NCI-H226 (cell line): ENCODE measurements at regions not wholly inside any gene's neighbourhood (a gene's known extent, or its start where the extent isn't known, plus 50 kb on each side); places are given as distances from the start of the nearest gene placed in this dataset.
"Not testable (repeated sequence)": the region's sequence is repeated elsewhere in the genome, so short reads cannot be mapped to it uniquely, and the experiment has no call there.

Experiments
- DNase-seq: peaks from one replicate; pipeline ENCODE4 v3.0.0-alpha.2; 2015

GRCh38 chr4:31202054-31202453 lies 481.9 kb downstream of the PCDH7 start:
- DNase-seq: not testable (repeated sequence)

- DNase-seq: no peak
Measured at GRCh38 chr4:31204874-31205273, 484.7 kb downstream of the PCDH7 start.

- DNase-seq: no peak
Measured at GRCh38 chr4:31220921-31221320, 500.8 kb downstream of the PCDH7 start.

- no peak for DNase-seq
Measured at GRCh38 chr4:31228068-31228467, 507.9 kb downstream of the PCDH7 start.

- no peak for DNase-seq
Measured at GRCh38 chr4:31230594-31230993, 510.4 kb downstream of the PCDH7 start.

GRCh38 chr4:31234494-31234893 lies 514.3 kb downstream of the PCDH7 start:
- peak; percentile 3 for DNase-seq

GRCh38 chr4:31234901-31235300 lies 514.7 kb downstream of the PCDH7 start:
- no peak for DNase-seq

GRCh38 chr4:31236020-31236638 lies 516.0 kb downstream of the PCDH7 start:
- DNase-seq: no peak

GRCh38 chr4:31236639-31237173 lies 516.5 kb downstream of the PCDH7 start:
- DNase-seq: no peak

GRCh38 chr4:31237233-31237632 lies 517.1 kb downstream of the PCDH7 start:
- peak; percentile 37 for DNase-seq

- no peak for DNase-seq
Measured at GRCh38 chr4:31239886-31240285, 519.7 kb downstream of the PCDH7 start.

GRCh38 chr4:31241504-31242106 lies 521.4 kb downstream of the PCDH7 start:
- no peak for DNase-seq

- peak; percentile 52 for DNase-seq
Measured at GRCh38 chr4:31246856-31247255, 526.7 kb downstream of the PCDH7 start.

GRCh38 chr4:31259119-31259518 lies 539.0 kb downstream of the PCDH7 start:
- DNase-seq: no peak

GRCh38 chr4:31261632-31262031 lies 541.5 kb downstream of the PCDH7 start:
- no peak for DNase-seq

- not testable (repeated sequence) for DNase-seq
Measured at GRCh38 chr4:31266094-31266493, 545.9 kb downstream of the PCDH7 start.

GRCh38 chr4:31272331-31273061 lies 552.3 kb downstream of the PCDH7 start:
- peak; percentile 4 for DNase-seq

GRCh38 chr4:31275906-31276305 lies 555.7 kb downstream of the PCDH7 start:
- no peak for DNase-seq

GRCh38 chr4:31283679-31284078 lies 563.5 kb downstream of the PCDH7 start:
- no peak for DNase-seq

GRCh38 chr4:31290836-31291235 lies 570.7 kb downstream of the PCDH7 start:
- no peak for DNase-seq

GRCh38 chr4:31291238-31291637 lies 571.1 kb downstream of the PCDH7 start:
- DNase-seq: no peak

- no peak for DNase-seq
Measured at GRCh38 chr4:31294655-31295480, 574.7 kb downstream of the PCDH7 start.

GRCh38 chr4:31298737-31299136 lies 578.6 kb downstream of the PCDH7 start:
- DNase-seq: no peak
